GM13977 (cell line): ENCODE measurements at regions not wholly inside any gene's neighbourhood (a gene's known extent, or its start where the extent isn't known, plus 50 kb on each side); places are given as distances from the start of the nearest gene placed in this dataset.

Experiments
- DNase-seq: peaks from one replicate; pipeline ENCODE4 v3.0.0; 2012; ENCODE audit warnings: low spot score
- in situ Hi-C: fragments of 300-500 bp; cut with MboI; formaldehyde crosslinking; loops from one replicate; pipeline ENCODE4 v1.12.0; 2022; ENCODE audit warnings: low sequenced_read_pairs, low pct_unique_long_range_greater_than_20kb, mixed read lengths, inconsistent platforms; ENCODE audit not compliant: unreplicated experiment
- TF ChIP-seq, protein P1 (sequence below): IDR thresholded peaks from 2 replicates; pipeline ENCODE4 v1.5.1; 2012; ENCODE audit warnings: mild to moderate bottlenecking, control low read depth; ENCODE audit not compliant: insufficient read depth; ENCODE audit errors: extremely low read depth, missing control alignments

DNA sequence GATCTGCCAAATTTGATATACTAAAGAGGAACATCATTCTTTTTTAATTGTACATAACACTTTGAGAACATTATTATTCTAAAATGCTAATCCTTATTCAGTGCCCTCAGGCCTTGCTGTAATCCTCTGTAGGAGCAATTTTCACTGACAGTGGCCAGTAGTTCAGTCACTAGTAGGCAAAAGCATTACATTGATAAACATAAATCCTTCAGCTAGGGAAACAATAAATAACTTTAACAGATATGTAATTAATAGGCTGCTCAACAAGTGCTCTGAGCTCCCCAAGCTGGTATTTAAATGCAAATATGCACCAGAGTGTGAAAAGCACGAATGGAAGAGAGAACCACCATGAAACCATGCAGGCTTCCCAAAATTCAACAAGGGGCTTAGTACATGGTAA is 77.7 kb upstream of the FAM47C start:
- TF ChIP-seq, protein P1, sequence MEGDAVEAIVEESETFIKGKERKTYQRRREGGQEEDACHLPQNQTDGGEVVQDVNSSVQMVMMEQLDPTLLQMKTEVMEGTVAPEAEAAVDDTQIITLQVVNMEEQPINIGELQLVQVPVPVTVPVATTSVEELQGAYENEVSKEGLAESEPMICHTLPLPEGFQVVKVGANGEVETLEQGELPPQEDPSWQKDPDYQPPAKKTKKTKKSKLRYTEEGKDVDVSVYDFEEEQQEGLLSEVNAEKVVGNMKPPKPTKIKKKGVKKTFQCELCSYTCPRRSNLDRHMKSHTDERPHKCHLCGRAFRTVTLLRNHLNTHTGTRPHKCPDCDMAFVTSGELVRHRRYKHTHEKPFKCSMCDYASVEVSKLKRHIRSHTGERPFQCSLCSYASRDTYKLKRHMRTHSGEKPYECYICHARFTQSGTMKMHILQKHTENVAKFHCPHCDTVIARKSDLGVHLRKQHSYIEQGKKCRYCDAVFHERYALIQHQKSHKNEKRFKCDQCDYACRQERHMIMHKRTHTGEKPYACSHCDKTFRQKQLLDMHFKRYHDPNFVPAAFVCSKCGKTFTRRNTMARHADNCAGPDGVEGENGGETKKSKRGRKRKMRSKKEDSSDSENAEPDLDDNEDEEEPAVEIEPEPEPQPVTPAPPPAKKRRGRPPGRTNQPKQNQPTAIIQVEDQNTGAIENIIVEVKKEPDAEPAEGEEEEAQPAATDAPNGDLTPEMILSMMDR, result no peak
- in situ Hi-C loops, result no loop called here
- no peak for DNase-seq

DNA sequence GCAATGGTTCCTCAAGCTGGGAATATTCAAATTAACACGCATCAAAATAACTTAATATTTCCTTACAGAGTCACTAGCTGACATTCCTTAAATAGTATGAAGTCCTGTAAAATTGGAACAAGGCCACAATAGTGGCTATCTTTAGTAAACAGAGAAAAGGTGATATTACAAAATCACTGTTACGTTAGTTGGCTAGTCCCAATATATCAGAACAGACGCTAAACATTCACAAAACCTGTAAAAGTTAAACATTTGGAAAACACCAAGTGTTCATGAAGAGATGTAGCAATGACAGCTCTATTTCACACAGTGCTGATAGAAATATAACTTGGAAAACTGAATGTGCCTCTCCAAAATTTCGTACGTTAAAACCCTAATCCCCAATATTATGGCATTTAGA is 61.0 kb upstream of the FAM47C start:
- TF ChIP-seq, protein P1, result no peak
- in situ Hi-C loops, result no loop called here
- DNase-seq, result no peak

DNA sequence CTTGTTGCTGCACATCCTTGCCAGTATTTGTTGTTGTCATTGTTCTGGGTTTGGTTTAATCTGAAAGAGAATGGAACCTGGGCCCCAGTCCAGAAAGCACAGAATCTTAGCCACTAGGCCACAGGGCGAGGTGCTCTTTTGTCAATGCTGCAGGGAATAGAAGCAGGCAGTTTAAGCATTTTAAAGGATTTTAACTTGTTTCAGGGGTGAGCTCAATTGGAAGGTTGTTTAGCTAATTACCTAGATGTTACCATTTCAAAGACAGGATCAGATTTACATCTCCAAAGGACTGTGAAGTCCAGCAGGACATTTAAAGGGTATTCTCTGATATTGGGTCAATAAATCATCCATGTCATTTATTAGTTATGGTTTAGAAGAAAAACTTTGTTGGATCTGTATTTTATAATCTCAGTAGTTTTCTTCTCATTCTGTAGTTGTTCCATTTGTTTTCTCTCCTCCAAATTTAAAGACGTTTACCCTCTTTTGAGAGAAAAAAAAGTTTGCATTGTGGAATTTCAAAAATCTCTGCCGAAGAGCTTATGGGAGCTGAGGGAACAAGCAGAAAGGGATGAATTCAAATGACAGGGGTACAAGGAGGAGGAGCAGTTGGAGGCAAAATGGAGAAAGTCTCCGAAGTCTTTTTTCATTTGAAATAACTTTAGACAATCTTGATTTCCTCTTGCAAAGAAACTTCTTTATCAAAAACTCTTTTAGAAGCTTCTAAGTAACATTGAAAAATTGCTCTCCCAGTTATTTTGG is 57.5 kb upstream of the FAM47C start:
- TF ChIP-seq, protein P1, result no peak
- in situ Hi-C loops, result no loop called here
- DNase-seq, result no peak

DNA sequence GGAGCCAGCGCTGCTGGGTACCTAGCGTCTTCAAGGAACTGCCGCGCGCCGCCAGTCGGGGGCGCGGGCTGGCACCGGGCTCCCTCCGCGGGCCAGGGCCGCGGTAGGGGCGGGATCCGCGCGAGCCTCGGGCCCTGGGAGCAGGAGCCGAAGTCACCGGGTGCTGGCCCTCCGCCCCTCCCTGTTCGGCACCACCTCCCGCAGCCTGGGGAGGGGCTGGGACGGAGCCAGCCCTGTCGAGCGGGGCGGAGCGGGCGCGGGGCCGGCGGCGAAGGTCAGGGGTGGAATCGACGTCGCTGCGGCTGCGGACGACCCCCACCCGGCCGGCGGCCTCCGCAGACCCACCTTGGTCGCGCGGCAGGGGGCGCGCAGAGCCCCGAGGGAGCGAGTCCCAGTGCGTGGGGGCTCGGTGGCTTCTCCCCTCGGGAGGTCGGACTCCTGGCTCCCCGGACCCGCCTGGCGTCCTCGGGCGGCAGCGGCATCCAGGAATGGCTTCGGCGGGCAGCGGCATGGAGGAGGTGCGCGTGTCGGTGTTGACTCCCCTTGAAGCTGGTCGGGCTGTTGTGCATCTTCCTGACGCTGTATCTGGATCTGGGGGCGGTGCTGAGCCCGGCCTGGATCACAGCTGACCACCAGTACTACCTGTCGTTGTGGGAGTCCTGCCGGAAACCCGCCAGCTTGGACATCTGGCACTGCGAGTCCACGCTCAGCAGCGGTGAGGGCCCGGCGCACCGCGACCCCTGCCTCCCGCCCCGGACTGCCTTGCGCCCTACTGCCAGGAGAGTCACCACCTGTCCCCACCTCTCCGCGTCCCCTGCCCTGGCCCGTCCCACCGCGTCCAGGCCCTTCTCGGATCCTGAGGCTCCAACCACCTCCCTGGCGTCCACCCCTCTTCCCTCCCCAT is 50.5 kb upstream of the FAM47C start:
- no peak for DNase-seq
- in situ Hi-C loops, result no loop called here
- TF ChIP-seq, protein P1, result no peak
